ENCODE measurements at regions not wholly inside any gene's neighbourhood (a gene's known extent, or its start where the extent isn't known, plus 50 kb on each side); places are given as distances from the start of the nearest gene placed in this dataset.
"Not testable (repeated sequence)": the region's sequence is repeated elsewhere in the genome, so short reads cannot be mapped to it uniquely, and the experiment has no call there.

DNA sequence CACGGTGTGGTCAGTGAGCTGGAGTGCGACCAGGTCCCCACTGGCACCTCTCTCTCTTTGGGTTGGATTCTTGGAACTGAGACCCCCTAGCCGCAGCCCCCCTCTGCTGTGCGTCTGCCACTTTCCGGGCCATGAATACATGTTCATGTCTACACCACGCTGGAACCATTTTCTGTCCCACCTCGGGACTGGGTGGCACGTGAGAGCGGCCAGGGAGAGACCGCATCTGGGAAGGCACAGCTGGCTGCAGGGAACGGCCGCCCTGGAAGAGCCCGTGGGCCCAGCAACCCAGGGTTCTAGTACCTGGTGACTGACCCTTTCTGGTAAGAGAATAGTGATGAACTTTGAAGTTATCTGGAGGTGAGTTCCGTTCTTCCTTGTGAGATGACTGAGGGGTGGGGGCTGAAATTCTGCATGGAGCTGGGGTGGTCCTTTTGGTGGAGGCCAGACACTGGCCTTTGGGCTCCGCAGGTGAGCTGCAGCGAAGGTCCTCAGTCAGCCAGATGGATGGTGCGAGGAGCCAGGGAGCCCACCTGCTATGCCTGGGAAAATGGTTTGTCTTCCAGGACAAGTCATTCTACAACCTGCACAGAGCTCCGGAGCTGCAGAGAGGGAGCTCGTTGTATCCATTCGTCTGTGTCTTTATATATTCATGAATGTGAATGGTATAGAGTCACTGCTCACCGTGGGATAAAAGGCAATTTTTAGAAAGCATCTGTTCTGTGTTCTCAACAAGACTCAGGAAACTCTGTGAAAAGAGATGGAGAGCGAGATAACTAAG is 223.5 kb downstream of the NDUFA10 start:
- DNase-seq, result no peak

- no peak for DNase-seq
These were observed 224.3 kb downstream of the NDUFA10 start for GRCh38 chr2:239800785-239801386.

- no peak for DNase-seq
These were observed 227.8 kb downstream of the NDUFA10 start for GRCh38 chr2:239797316-239797715.

DNA sequence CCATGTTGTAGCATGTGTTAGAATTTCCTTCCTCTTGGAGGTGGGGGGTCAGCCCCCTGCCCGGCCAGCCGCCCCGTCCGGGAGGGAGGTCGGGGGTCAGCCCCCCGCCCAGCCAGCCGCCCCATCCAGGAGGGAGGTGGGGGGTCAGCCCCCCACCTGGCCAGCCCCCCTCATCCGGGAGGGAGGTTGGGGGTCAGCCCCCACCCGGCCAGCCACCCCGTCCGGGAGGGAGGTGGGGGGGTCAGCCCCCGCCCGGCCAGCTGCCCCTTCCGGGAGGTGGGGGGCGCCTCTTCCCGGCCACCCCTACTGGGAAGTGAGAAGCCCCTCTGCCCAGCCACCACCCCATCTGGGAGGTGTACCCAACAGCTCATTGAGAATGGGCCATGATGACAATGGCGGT is 229.4 kb downstream of the NDUFA10 start:
- not testable (repeated sequence) for DNase-seq

DNA sequence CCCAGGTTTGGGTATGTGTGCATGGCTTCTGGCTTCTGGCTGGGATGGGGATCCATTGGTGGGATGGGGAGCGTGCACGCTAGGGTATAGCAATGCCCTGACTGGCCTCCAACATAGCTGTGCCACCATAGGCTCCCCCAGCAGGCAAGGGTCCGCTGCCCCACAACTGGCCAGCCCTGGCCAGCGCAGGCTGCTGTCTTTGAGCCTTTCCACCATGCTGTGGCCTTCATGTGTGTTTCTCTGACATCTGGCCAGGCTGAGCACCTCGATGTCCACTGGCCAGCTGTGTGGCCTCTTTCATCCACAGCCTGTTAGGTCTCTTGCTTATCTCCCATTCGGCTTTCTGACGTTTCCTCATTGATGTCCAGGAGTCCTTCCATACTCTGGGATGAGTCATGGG is 231.3 kb downstream of the NDUFA10 start:
- DNase-seq, result no peak

DNA sequence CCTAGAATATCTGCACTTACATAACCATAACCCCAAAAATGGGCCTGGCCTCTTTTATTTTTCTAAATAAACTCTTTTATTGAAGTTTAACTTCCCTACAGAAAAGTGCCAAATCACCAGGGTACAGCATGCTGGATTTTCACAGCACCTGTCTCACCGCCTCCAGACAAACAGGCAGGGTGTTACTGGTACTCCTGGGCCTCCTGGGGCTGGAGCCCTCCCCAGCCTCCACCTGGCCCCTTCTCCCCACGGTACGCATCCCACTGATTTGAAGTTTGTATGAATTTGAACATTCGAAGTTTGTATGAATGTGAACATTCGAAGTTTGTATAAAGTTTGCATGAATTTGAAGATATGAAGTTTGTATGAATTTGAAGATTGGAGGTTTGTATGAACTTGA is 232.1 kb downstream of the NDUFA10 start:
- no peak for DNase-seq

GRCh38 chr2:239792405-239793084 is 232.6 kb downstream of the NDUFA10 start:
- DNase-seq, result no peak

DNA sequence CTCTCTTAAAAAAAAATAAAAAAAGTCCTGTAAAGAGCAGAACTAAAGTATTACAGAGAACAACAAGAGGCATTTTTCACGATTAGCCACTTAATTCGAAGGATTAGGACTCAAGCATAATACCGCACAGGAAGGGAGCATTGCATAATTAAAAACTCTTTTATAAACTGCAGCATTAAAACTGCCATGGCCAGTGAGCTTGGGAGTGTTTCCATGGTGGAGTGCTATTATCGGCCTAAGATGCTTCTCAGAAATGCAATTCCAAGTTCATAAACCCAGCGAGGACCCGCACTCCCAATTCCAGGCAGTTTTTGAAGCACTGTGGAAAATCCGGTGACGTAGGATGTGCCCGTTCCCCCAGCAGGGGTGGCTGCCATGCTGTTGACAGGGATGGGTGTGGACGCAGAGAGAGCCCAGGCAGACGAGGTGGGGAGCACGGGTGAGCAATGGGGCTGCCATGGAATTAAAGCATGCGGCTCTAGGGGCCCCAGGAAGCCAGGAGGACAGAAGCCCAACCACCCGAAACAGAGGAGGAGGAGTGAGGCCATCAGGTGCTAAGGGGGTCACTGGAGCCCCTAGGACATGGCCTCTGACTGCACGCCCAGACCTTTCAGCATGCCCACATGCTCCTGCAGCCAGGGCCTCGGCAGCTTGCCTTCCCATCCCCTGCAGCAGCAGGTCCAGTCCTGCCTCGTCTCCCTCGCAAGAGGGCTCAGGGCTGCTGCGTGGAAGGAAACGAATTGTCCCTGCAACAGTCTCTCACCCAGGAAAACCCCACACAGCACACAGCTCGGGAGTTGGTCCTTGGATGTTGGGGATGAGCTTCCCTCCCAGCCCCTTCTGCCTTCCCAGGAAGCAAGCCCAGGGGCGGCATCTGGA is 233.4 kb downstream of the NDUFA10 start:
- DNase-seq, result no peak

- DNase-seq, result no peak
These were observed 234.4 kb downstream of the NDUFA10 start for GRCh38 chr2:239790721-239791120.

- no peak for DNase-seq
These were observed 234.8 kb downstream of the NDUFA10 start for GRCh38 chr2:239790313-239790712.

DNA sequence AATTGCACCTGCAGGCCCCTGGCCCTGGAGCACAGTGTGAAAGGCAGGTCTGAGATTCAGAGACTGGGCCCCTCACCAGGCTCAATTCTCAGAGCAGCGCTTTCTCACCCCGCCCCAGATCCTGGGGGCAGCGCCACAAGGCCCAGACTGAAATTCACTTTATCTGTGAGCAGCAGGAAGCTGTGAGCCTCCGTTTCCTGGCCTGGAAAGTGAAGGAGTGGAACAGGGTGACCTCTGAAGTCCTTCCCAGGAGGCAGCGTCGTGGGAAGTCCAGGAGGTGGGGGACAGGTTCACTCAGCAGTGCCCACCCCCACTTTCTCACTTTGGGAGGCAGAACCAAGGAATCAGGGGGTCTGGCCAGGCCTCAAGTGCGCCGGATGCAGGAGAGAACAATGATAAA is 235.4 kb downstream of the NDUFA10 start:
- no peak for DNase-seq

GRCh38 chr2:239788576-239789098 is 236.5 kb downstream of the NDUFA10 start:
- no peak for DNase-seq

DNA sequence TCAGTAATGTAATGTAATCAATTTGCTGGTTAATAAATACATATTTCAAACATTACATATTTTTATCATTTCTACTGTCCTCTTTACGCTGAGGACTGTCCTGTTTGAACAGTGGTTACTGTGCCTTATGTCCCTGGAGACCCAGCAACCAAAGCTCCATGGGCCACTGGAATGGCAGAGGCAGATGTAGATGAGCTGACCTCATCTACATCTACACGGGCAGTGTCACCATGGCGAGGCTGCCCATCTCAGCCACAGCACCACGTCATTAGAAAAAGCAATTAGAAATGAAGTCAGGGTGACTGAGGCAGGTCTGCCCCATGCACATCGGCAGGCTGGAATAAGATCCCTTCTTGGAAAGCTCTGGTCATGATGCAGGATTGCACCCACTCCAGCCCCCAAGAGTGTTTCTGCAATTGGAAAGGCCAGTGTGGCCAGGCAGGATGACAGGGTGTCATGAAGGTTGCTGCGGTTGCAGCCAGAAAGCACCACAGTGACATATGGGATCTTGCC is 237.5 kb downstream of the NDUFA10 start:
- DNase-seq, result no peak

GRCh38 chr2:239786791-239787190 is 238.4 kb downstream of the NDUFA10 start:
- no peak for DNase-seq

GRCh38 chr2:239781454-239781853 is 243.7 kb downstream of the NDUFA10 start:
- no peak for DNase-seq

- DNase-seq, result no peak
These were observed 244.7 kb downstream of the NDUFA10 start for GRCh38 chr2:239780236-239780994.

DNA sequence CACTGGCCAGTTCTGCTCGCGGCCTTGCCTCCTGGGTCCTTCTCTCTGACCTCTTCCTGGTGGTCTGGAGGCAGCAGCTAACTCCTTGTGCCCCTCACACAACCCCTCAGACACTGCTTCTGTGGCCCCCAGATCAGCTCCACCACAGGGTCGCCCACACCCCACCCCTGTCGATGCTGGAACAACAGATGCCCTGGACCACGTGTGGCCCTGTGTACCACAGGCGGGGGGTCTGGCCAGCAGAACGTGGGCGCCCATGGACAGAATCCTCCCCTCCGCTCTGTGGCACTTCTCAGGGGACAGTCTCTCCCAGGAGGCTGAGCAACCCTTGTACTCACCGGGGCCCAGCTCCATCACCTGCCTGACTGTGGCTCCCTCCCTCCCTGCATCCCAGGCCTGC is 245.6 kb downstream of the NDUFA10 start:
- DNase-seq, result no peak

GRCh38 chr2:239778861-239779558 is 246.1 kb downstream of the NDUFA10 start:
- no peak for DNase-seq

GRCh38 chr2:239778042-239778851 is 246.9 kb downstream of the NDUFA10 start:
- DNase-seq, result no peak

DNA sequence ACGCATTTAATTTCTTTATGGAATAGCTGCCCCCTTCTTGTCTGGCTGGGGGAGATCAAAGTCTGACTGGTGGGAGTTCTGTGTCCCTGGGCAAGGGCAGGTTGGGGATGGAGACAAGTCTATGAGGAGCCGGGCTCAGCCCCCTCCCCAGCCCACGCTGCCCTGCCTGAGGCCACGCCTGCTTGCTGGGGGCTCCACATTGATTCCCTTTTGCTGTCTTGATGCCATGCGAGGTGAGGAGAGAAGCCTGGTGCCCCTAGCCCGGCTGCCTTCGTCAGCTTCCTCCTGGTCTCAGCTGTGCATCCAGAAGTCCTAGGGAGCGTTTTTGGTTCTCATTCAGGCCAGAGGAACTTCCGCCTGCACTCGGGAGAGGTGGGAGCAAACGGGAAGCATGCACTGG is 247.9 kb downstream of the NDUFA10 start:
- DNase-seq, result no peak

Measured in activated CD4-positive, alpha-beta T cell treated with anti-CD3 and anti-CD28 coated beads, Interleukin-10, Interleukin-2, amounts not matched to agents 100 ng/mL and 50 ng/mL, durations not matched to agents 16 hours and 8 hours (primary cell).